Ovary (tissue), 3 donors: ENCODE measurements at regions not wholly inside any gene's neighbourhood (a gene's known extent, or its start where the extent isn't known, plus 50 kb on each side); places are given as distances from the start of the nearest gene placed in this dataset.

Experiments
- CTCF ChIP-seq, 3 donors: fragments of 450-650 bp in 2 of 3; fragments of 200-600 bp in 1 of 3; IDR thresholded peaks; one replicate each; pipeline versions ENCODE4 v1.5.1 to v1.8.0; 2016 to 2022; ENCODE audit warnings: antibody characterized with exemption in 3 of 3, mild to moderate bottlenecking in 1 of 3
- POLR2A ChIP-seq: fragments of 450-650 bp; IDR thresholded peaks from one replicate; pipeline ENCODE4 v1.6.1; 2017; ENCODE audit warnings: antibody characterized with exemption, mild to moderate bottlenecking, moderate library complexity
- donor health status: DM: no; HTN: no; CAD: no.

- TF ChIP-seq CTCF (IDR thresholded peaks at IDR 0.05) (no peak), POLR2A (no peak)
These were observed 111.6 kb upstream of the BTG1 start for GRCh38 chr12:92257261-92257660.
